ENCODE measurements at regions not wholly inside any gene's neighbourhood (a gene's known extent, or its start where the extent isn't known, plus 50 kb on each side); places are given as distances from the start of the nearest gene placed in this dataset.

GRCh38 chr2:8193686-8194615 lies 487.9 kb upstream of the ID2 start:
- DNase-seq, result no peak

DNA sequence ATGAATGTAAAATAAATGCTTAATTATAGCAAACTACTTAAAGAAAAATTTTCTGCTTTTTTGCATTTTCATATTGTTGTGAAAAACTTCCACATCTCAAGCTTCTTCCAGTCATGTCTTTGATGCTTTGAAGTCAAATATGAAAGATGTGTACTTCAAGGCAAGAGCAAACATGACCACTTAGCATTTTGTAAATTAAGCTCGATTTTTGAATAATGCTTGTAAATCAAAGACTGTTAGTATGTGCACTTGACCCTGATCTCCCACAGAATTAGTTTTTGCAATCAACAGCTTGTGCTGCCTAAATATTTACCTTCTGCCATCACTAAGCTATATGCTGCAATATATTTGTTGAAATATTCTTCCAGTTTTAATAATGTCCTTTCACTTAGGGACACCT lies 486.1 kb upstream of the ID2 start:
- no peak for DNase-seq

DNA sequence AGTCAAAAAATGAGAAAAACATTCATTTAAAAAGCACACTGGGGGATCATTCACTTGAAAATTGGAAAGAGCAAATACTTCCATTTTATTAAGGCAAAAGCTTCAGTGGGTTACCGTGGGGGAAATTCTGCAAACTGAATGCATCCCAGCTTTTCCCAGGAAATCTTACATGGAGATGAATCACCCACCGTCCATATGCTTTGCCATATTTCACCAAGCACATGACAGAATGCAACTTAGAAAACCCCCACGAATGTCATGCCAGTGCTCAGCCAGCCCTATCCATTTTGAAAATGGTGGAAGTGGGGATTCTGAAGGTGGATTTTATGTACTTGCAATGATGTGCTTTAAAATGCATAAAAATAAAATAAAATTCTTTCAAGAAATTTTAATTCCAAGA lies 485.5 kb upstream of the ID2 start:
- DNase-seq, result no peak

DNA sequence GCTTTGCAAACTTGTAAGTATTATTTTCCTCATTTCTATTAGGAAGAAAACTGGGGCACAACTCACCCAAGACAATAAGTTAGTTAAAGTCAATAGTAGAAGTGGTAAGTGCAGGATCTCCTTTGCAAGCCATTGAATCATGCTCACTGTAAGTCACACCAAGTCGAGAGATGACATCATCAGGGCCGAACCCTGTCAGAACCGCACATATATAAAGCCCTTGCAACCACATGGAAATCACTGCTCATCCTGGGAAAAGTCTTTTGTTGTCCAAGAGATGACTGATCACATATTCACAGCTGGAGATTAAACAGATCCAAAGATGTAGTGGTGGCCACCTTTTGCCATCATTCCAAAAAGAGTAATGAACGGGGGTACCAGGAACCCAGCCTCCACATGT lies 484.8 kb upstream of the ID2 start:
- no peak for DNase-seq

DNA sequence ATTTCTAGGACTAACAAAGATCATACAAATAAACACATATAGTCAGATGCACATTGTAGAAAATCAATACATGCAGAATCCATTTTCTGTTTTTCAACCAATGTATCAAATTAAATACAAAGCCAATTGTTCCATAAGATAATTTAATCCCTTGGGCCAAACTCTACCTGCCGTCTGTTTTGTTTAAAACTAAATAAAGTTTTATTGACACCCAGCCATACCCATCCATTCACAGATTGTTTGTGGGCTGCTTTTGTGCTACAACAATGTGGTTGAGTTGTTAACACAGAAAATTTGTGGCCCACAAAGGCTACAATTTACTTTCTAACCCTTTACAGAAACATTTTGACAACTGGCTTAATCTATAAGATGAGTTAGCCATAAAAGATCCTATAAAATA lies 484.0 kb upstream of the ID2 start:
- DNase-seq, result no peak

GRCh38 chr2:8198766-8199382 lies 483.0 kb upstream of the ID2 start:
- no peak for DNase-seq

DNA sequence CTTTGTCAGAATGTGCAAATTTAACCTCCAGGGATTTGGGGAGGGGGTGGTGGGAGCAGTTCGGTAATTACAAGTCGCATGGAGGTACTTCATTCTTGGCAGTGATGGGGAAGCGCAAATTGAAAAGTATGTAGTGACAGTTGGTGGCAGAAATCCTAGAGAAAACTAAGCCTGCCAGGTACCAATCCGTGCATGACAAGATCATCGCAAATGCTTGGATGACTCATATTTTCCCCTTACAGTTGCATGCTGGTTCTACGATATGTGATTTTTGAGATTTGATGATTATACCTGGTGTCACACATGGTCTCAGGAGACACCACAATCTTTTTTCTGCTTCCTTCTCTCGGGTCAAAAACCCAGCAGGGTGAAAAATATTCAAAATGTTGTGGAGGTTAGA lies 479.7 kb upstream of the ID2 start:
- DNase-seq, result no peak

DNA sequence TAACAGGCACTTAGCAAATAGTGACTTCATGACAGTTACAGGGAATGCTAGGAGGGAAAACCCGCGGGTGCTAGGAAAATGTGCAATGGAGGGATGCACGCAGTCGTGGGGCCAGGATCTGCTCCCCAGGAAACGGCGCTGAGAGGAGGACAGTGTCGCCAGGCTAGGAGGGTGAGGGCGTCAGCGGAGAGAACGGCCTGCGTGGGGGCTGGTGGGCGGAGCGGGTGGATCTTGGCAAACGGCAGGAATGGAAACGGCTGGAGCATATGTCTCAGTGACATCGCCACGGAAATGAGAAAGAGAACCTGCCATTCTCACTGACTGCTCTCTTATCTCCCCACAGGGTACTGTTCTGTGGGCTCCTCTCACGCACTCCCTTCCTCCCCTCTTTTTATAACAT lies 478.5 kb upstream of the ID2 start:
- no peak for DNase-seq

DNA sequence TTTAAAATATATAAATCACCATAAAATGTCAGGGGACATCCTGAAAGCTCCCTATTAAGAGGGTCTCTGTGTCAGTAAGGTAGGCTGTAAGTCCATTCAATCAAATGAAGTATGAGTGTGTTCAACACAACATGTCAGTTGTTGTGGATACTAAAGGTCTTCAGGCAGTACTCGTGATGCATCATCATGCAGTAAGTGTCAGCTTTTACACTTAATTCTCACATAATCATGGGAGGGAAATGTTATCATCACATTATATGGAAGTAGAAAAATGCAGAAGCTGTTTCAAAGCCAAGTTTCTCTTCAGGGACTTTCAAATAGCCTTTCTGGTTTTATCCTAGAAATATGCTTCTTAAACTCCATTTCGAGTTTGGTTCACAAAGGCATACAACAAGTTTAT lies 477.1 kb upstream of the ID2 start:
- DNase-seq, result no peak

DNA sequence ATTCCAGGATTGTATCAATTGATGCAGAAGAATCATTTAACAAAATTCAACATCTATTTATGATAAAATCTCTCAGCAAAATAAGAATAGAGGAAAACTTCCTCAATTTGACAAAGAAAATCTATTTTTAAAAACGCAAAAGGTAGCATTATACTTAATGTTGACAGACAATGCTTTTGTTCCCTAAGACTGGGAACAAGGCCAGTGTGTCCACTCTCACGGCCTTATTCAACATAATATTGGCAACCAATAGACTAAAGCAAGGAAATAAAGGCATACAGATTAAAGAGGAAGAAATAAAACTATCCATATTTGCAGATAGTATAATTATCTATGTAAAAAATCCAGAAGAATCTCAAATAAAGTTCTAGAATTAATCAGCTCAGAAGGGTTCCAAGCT lies 472.4 kb upstream of the ID2 start:
- no peak for DNase-seq

DNA sequence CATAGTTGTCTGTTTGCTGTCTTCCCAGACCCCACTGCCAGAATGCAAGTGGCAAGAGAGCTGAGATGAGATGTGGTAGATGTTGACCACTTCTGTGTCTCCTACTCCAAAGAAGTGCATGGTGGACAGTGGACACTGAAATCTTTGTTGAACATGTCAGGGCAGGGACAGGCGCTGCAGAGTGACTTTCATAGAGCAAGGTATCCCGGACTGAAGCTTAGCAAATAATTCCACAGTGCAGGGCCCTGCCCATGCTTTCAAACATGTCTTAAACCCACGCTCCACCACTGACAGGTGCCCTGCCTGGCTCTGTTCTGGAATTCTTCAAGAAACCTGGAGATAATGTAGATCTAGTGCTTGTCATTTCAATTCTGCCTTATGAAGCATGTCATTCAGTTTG lies 470.5 kb upstream of the ID2 start:
- no peak for DNase-seq

- no peak for DNase-seq
Measured at GRCh38 chr2:8212239-8212638, 469.6 kb upstream of the ID2 start.

GRCh38 chr2:8214036-8214615 lies 467.7 kb upstream of the ID2 start:
- no peak for DNase-seq

- no peak for DNase-seq
Measured at GRCh38 chr2:8215159-8215863, 466.5 kb upstream of the ID2 start.

DNA sequence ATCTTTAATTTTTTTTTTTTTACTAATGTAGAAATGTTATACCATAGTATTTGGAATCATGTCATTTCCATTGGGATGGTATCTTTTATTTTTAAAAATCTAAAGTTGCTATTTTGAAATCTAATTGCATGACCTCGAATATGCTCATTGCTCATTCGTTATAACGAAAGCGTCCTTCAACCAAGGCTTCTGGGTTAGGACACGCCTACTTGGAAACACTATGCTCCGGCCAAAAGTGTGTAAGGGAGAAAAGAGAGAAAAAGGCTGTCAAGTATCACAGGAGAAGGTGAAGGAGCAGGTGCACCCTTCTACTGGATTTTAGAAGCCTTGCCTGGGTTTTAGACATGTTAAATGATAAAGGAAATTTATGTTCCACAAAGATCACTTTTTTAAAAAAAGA lies 465.9 kb upstream of the ID2 start:
- DNase-seq, result no peak

- DNase-seq, result no peak
Measured at GRCh38 chr2:8216397-8216796, 465.5 kb upstream of the ID2 start.

DNA sequence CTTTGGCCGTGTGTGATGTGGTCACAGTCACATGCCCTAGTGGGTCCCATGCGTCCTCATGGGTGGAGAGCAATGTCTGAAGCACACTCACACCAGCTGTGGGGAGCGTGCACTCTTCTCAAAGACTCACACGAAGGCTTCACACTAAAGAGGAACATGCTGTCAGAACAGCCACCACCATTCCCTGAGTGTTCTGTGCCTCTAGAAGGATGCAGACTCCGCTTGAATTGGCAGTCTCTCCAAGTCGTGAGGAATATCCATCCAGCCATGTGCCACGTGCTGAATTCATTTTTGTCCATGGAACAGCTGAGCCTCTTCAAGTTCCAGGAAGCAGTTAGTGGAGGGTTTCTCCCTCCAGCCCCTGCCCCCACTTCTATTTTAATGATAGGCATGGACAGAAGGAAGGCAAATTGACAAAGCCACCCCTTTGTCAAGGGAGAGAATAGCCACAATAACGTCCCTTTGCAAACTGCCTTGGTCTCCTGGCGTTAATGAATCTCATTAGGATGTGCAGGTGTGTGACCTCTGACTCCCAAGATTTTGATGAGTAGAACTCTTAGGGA lies 464.3 kb upstream of the ID2 start:
- no peak for DNase-seq

- DNase-seq, result no peak
Measured at GRCh38 chr2:8219096-8219495, 462.8 kb upstream of the ID2 start.

DNA sequence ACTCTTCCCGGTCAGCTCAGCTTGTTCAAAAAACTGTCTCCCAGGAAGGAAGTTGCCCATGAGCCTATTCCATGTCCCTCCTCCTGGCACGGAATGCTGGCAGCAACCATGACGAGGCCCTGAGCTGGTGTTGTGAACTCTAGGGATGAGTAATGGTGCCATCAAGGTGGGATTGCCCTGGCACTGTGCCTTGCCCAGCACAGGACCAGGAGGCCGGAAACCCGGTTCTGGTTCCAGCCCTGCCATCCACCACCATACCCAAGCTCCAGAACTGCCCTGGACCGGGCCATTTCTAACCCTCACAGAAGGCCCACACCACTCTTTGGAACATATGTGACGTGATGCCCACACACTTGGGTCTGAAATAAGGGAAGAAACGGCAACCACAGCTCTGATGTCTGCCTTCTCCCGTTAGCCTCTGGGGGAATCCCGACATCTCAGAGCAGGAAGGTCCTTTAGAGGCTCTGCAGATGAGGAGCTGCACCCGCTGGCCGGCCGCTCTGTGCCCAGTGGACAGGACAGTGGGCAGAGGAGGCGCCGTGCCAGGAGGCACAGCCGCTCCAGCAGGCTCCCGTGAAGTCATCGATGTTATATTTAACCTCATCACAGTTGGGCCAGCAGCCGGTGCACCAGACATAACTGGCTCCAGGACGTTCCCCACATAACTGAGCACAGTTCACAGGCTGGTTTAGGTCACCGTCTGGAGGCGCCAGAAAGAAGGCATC lies 462.1 kb upstream of the ID2 start:
- no peak for DNase-seq

DNA sequence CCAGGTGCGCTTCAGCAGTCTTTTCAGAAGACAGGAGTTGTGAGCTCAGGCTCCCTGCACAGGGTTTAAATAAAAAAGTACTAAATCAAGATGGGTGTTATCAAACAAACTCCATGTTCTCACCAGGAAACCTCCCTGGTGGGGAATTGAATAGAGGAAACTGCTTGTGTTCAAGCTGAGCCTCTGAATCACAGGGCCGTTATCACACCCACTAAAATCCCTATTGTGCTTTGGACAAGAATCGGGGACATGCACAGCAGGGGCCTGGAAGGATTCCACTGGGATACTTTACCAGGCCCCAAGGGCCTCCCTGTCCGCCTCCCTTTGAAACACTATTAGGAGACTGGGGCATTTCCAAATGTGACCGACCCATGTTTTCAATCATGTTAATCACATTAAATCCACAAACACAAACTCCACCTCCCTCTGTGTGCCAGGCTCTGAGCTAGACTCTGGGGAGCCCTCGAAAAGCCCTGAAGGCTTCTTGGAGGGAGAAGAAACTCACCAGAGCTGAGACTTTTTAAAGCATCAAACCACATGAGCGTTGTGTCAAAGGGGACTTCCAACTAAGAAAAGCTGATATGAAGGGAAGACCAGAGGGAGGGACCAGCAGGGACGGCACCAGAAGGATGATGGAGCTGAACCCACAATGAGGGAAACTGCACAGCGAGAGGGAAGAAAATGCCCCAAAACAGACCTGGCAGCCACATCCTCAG lies 458.7 kb upstream of the ID2 start:
- DNase-seq, result no peak

DNA sequence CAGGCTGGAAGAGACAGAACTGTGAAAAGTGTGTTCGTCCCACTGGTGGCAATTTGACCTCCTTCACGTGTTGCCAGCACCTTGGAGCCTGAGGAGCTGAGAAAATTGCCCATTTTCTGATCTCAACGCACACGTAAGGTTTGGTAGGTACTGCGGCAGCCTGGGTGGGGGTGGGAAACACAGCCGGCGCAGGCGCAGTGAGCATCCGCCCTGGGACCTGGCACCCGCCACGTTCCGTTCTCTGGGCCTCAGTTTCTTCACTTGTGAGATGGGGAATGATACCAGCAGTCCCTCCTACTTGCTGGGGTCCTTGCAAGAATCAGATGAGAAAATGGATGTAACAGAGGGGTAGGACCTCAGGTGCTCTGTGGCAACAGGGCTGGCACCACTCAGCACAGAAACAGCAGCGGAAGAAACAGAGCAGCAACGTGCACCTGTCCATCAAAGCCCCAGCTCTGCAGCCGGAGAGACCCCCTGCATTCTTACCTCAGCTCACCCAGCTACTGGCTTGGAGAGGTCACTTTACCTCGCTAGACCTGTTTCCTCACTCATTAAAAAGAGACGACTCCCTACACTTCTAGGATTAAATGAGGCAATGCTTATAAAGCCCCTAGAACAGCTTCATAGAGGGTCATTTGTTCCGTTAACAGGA lies 458.0 kb upstream of the ID2 start:
- DNase-seq, result no peak
